HG03159 (cell line): ENCODE measurements at regions not wholly inside any gene's neighbourhood (a gene's known extent, or its start where the extent isn't known, plus 50 kb on each side); places are given as distances from the start of the nearest gene placed in this dataset.
"Not testable (repeated sequence)": the region's sequence is repeated elsewhere in the genome, so short reads cannot be mapped to it uniquely, and the experiment has no call there.

Experiments
- ATAC-seq: cut with Tn5 transposase; IDR thresholded peaks from one replicate; pipeline ENCODE4 v1.9.1; 2021; ENCODE audit warnings: mild to moderate bottlenecking, moderate library complexity; ENCODE audit not compliant: unreplicated experiment

- ATAC-seq, result no peak
Measured at GRCh38 chr7:138169441-138169851, 93.2 kb downstream of the AKR1D1 start.

GRCh38 chr7:138170298-138170697 is 94.0 kb downstream of the AKR1D1 start:
- ATAC-seq, result no peak

- peak; percentile 96 for ATAC-seq
Measured at GRCh38 chr7:138170959-138171703, 94.9 kb downstream of the AKR1D1 start.

DNA sequence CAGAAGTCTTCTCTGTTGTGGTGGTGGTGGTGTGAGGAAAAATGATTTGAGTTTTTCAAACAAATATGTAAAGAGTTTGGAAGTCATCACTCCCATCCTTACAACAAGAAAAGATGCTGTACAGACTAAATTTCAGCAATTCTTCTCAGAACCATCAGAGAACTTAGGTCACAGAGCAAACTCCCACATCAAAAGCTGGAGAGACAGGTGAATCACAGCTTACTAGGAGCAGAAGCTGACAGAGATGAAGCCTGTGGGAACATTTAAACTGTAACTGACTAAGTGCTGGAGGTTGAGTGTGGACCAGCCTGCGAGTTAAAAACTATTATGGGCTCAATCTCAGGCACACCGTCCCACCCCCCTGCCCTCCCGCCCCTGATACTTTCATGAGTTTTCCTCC is 97.3 kb downstream of the AKR1D1 start:
- no peak for ATAC-seq

DNA sequence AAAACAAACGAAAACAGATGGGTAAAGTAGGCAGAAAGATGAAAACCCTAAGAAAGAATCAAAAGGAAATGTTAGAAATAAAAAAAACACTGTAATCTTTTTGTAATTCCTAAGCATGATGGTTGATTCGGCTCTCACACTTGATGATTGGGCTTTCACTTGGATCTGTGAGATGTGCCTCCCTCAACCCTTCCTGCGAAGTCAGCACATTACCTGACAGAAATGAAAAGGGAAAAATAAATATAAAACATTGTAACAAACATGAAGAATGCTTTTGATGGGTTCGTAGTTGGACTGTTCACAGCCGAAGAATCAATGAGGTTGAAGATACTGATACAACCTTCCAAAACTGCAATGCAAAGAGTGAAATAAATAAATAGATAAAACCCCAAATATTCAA is 99.8 kb downstream of the AKR1D1 start:
- no peak for ATAC-seq

GRCh38 chr7:138184191-138184590 is 107.9 kb downstream of the AKR1D1 start:
- no peak for ATAC-seq

DNA sequence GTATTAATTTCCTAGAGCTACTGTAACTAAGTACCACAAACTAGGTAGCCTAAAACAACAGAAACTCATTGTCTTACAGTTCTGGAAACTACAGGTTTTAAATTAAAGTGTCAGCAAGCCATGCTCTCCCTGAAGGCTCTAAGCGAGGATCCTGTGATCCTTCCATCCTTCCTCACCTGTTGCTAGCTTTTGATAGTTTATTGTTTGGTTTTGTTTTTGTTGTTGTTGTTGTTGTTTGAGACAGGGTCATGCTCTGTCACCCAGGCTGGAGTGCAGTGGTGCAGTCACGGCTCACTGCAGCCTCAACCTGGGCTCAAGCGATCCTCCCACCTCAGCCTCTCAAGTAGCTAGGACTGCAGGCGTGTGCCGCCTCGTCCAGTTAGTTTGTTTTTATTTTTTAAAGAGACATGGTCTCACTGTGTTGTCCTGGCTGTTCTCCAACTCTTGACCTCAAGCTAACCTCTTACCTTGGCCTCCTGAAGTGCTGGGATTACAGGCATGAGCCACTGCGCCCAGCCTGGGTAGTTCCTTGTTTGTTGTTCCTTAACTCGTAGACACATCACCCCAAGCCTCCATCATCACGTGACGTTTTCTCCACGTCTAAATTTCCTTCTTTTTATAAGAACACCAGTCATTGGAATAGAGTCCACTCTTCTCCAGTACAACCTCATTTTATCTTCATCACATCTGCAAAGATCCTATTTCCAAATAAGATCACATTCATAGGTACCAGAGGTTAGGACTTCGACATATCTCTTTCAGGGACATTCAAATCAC is 109.1 kb downstream of the AKR1D1 start:
- ATAC-seq, result no peak

- ATAC-seq, result no peak
Measured at GRCh38 chr7:138186951-138187351, 110.7 kb downstream of the AKR1D1 start.

DNA sequence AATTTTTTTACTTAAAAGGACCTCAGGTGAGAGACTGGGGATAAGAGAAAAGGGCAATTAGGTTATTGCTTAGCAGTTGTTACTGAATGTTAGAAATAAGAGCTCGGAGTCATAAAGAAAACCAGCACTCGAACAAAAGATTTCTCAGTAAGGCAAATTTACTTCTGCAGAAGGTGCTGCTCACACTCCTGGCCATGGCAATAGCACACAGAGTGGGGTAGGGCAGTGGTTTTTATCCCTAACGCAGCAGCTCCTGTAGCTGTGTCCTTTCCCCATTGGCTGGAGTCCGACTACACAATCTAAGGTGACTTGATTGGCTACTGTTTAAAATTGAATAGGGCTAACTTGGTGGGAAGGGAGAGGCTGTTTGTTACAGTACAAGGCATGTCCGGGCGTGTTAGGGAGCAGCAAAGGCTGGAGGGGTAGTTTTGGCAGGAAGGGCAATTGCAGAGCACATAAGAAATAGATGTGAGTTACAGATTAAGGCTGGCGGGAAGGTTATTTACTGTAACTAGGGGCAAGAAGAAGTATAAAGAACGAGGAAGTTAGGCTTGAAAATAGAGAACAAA is 112.1 kb downstream of the AKR1D1 start:
- no peak for ATAC-seq

GRCh38 chr7:138194567-138194966 is 118.3 kb downstream of the AKR1D1 start:
- no peak for ATAC-seq

DNA sequence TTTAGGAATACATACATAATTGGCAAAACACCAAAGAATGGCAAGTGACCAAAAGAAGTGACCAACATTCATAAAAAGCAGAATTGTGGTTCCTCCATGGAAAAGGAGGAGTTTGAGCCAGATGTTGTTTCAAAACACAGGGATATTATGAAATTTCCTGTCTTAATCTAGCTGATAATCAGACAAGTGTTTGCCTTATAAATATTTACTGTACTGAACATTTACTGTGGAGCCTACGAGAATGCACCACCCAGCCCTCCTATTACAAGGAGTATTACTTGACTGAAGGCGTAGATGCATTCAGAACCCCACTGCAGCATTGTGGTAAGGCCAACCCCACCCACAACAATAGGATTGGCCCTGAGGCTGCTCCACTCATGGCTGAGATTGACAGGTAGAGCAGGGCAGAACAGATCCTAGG is 118.9 kb downstream of the AKR1D1 start:
- ATAC-seq, result no peak

DNA sequence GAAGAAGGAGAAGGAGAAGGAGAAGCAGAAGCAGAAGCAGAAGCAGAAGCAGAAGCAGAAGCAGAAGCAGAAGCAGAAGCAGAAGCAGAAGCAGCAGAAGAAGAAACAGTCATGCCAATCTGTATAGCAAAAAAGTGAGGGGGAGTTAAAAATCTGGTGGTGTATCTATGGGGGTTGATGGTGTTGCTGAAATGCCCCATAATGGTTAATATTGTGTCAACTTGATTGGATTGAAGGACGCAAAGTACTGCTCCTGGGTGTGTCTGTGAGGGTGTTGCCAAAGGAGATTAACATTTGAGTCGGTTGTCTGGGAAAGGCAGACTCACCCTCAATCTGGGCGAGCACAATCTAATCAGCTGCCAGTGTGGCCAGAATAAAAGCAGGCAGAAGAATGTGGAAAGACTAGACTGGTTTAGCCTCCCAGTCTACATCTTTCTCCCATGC is 120.3 kb downstream of the AKR1D1 start:
- not testable (repeated sequence) for ATAC-seq

DNA sequence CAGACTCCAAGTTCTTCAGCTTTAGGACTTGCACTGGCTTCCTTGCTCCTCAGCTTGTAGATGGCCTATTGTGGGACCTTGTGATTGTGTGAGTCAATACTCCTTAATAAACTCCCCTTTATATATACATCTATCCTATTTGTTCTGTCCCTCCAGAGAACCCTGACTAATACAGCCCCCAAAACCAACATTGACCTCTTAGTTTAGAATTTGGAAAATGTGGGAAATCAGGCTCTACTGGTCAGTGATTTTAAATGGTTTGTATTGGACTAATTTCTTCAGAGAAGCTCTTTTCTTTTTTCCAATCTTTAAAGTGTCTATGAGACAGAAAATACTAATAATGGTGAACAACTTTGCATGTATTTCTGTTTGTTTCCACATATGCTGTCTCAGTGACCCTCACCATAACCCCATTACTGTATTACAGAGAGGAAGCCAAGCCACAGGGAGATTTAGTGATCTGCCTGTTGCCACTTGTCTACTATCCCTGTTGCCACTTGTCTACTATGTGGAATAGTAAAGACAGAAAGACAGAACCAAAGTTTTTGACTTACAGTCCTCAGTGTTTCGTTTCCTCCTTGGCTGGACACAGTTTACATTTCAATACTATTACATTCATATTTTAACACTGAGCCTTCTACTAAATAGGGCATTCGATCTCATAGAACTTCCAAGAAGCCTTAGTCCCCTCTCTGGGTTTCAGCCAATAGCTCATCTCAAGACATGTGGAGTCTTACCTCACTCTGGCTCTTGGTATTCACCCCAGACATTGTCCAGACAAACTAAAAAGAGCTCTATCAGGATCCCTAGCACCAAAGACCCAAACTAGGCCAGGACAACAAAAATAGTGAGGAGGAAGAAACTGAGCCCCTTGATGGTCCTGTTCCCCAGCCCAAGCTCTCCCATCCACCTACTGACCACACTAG is 121.0 kb downstream of the AKR1D1 start:
- ATAC-seq, result no peak

DNA sequence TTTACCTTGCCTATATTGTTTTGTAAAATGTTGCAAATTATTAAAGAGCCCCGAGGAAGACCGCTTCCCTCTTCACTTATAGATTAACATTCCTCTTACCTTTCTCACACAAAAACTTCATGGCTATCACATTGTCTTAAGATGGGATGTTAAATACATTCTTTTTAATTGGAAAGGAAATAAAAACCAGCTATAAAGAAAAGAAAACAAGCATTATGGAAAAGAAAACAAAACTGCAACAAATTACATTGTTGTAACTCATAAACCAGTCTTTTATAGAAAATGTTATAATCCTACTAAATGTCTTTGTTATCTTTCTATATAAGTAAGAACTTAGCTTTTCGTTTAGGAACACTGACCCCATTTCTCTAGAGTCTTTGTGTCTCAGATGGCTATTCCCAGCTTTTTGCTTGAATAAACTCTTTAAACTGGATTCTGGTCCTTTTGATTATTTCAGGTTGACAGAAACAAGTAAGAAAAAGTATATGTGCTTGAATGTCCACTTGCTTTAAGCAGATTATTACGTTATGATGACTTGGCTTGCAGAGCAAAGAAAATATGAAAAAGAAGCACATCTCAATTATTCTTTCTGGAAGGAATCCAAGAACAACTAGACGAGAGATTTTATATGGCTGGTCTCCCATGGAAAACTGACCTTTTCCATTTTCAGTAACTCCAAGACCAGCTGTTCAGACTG is 128.2 kb downstream of the AKR1D1 start:
- ATAC-seq, result no peak

- no peak for ATAC-seq
Measured at GRCh38 chr7:138204982-138205298, 128.7 kb downstream of the AKR1D1 start.

DNA sequence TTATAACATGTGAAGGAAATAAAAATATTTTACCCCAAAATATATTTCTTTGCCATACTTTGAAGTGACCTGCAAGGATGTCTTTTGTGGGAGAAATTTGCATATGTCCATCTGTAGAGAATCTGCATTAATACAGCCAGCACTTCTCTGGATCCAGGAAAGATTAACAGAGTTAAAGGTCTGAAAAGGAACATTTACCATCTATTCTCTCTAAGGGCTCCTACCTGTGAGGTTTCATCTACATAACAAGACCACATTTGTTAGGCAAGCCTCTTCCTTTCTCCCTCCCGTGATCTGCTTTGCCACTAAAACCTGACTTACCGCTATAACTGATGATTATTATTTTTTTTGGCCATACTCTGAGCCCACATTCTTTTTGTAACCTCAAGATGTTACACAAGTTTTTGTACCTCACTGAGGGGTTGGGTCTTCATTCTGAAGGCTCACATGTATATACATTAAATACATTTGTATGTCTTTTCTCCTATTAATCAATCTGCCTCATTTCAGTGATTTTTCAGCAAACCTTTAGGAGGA is 129.4 kb downstream of the AKR1D1 start:
- no peak for ATAC-seq

DNA sequence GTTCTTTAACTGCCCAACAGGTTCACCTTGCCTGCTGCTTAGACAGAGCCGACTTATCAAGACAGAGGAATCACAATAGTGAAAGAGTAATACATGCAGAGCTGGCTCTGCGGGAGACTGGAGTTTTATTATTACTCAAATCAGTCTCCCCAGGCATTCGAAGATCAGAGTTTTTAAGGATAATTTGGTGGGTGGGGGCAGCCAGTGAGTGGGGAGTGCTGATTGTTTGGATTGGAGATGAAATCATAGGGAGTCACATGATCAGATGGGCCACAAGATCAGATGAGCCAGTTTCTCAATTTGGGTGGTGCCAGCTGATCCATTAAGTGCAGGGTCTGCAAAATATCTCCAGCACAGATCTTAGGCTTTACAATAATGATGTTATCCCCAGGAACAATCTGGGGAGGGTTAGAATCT is 131.3 kb downstream of the AKR1D1 start:
- ATAC-seq, result no peak

DNA sequence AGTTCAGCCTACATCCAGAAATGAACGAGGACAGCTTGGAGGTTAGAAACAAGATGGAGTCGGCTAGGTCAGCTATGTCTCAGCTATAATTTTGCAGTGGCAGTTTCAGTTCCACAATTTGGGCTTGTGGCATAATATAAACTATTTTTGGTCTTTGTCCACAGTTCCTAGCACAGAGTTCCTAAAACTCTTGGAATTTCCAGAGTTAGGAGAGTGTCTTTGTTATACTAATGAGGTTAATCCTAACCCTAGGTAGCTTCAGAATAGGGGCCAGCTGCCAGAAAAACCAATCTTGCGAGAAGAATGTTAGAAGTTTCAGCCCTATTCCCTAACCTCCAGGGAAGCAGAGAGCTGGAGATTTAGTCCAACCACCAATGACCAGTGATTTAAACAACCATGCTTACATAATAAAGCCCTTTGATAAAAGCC is 131.9 kb downstream of the AKR1D1 start:
- ATAC-seq, result no peak

GRCh38 chr7:138208864-138209263 is 132.6 kb downstream of the AKR1D1 start:
- no peak for ATAC-seq

DNA sequence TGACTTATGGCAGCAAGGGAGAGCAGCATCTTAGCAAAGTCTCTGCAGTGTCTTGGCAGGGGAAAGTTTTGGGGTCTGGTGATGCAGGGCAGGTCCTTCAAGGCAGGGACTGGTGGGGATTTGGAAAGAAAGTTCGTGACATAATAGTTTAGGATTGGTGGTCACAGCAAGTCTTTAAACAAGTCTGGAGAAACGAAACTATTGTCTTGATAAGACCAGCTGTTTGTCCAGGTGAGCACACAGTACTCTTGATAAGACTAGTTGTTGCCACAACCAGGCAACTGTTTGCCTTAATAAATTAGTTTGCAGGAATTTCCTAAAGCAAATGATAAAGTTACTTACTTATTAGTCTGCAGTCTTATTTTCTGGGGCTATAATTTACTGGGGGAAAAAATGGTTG is 136.1 kb downstream of the AKR1D1 start:
- no peak for ATAC-seq
